ENCODE measurements at regions not wholly inside any gene's neighbourhood (a gene's known extent, or its start where the extent isn't known, plus 50 kb on each side); places are given as distances from the start of the nearest gene placed in this dataset.

DNA sequence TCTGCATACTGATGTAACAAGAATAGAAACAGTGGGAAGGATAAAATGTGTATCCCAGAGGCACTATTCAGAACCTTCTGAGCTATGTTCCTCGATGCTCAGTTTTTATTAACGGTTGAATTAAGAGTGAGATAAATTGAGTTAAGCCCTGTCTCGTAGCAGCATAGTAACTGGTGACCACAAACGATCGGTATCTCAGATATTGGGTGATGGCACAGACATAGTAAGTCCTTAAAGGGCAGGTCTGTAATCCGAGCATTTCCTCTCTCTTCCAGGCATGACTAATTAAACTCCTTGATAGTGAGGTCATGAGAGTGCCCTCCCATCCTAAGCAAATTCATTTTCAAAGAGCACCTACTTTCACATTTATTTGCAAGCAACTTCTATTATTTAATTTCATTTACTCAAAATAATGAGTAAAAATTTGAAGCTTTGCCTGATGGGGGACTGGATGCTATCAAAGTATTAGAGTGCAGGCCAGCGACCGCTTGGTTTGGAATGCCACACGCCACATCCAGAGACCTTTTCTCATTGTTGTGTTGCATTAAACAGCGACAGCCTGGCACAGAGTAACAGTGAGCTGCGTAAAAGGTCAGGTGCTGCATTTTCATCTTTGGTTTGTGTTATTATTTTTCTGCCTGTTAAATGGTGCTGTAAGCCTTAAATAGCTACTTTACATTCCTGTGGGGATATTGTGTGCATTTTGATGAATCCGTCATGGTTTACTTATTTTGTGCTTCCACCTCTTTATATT is 101.9 kb downstream of the PCDH7 start:
- TF ChIP-seq, protein P1, sequence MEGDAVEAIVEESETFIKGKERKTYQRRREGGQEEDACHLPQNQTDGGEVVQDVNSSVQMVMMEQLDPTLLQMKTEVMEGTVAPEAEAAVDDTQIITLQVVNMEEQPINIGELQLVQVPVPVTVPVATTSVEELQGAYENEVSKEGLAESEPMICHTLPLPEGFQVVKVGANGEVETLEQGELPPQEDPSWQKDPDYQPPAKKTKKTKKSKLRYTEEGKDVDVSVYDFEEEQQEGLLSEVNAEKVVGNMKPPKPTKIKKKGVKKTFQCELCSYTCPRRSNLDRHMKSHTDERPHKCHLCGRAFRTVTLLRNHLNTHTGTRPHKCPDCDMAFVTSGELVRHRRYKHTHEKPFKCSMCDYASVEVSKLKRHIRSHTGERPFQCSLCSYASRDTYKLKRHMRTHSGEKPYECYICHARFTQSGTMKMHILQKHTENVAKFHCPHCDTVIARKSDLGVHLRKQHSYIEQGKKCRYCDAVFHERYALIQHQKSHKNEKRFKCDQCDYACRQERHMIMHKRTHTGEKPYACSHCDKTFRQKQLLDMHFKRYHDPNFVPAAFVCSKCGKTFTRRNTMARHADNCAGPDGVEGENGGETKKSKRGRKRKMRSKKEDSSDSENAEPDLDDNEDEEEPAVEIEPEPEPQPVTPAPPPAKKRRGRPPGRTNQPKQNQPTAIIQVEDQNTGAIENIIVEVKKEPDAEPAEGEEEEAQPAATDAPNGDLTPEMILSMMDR (IDR thresholded peaks at IDR 0.05; ENCODE audit: borderline replicate concordance, insufficient read depth, low read depth, low read length), result no peak
- no peak overlapping the region for H3K4me3 ChIP-seq (ENCODE audit: low read depth, low read length)

DNA sequence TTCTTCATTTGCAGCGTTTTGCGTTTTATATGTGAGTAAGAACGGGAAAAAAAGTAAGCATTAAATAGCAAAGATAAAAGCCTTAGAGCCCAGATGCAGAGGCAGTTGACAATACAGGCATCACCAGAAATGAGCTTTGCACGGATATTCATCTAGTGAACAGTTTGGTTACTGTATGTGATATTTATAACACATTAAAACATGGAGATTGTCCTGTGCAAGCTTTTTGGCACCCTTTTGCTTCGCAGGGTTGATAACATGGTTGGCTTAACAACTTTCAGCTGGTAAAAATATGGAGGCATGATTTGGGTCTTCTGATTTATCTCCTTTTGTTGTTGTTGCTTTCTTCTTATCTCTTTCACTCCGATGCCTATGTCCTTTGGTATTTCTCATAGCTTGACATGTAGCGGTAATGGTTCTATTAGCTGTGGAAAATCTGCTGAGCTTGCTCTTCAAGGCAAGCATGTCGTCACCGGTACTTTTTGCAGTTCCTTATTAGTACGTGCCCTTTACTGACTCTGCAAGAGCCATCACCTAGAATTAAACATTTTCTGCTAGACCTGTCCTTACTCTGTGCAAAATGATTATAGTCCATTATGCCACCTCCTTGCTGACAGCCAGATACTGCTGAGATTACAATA is 102.9 kb downstream of the PCDH7 start:
- TF ChIP-seq, protein P1 (IDR thresholded peaks at IDR 0.05; ENCODE audit: borderline replicate concordance, insufficient read depth, low read depth, low read length), result no peak
- no peak overlapping the region for H3K4me3 ChIP-seq (ENCODE audit: low read depth, low read length)

DNA sequence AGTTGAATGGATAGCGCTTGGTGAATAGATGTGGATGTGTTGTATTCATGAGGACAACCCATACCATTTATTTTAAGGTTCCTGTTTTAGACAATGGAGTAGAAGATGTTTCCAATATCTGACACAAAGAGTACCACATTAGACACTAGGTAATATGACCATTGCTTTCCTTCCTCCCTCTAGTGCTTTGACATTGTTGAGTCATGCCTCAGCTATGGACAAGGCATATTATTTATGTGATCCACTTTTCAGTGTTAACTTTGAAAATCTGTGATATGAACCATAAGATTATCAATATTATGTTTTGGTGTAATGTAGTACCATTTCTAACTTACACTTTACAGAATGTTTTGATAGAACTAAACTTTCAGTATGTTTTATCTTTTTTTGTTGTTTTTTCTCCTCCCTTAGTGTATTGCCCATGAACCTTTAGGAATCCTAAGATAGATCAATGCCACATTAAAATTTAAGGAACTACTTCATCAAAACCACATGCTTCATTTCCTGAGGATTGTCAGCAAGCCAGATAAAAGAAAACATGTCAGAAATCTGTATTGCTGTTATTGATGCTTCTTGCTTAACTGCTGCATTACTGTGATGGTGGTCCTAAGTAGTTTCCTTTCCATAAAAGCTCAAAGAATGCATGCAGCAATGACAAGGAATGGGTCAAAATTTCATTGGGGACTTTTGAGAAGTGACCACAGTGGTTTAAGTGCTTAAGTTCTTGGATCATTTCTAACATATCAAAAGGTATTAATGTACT is 105.0 kb downstream of the PCDH7 start:
- no peak overlapping the region for H3K4me3 ChIP-seq (ENCODE audit: low read depth, low read length)
- TF ChIP-seq, protein P1 (IDR thresholded peaks at IDR 0.05; ENCODE audit: borderline replicate concordance, insufficient read depth, low read depth, low read length), result no peak

DNA sequence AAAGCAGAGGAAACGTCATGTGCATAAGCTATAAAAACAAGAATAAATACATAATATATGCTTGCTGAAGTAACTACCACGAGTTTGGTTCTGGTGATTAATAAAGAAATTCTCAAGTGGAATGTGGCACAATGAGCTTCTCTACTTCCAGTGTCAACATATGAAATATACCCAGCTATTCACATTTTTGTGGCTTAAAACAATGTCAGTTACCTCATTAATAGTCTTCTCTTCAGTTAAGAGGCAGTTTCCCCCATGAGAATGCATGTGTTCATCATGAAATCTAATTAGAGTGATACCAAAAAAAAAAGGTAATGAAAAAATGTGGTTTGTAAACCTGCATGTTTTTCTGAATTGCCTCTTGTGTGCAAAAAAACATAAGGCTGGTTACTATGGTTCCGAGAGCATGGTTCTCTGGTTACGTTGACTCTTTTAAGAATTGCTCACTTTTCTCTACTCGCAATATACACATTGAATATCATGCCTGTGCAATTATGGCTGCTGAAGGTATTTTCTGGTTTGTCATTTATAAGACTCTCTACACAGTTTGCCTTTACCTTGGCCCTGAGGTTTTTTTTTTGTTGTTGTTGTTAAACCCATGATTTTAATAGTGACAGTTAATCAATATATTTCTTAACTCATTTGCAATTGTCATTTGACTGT is 108.2 kb downstream of the PCDH7 start:
- TF ChIP-seq, protein P1 (IDR thresholded peaks at IDR 0.05; ENCODE audit: borderline replicate concordance, insufficient read depth, low read depth, low read length), result no peak
- H3K4me3 ChIP-seq (ENCODE audit: low read depth, low read length), result no peak overlapping the region

DNA sequence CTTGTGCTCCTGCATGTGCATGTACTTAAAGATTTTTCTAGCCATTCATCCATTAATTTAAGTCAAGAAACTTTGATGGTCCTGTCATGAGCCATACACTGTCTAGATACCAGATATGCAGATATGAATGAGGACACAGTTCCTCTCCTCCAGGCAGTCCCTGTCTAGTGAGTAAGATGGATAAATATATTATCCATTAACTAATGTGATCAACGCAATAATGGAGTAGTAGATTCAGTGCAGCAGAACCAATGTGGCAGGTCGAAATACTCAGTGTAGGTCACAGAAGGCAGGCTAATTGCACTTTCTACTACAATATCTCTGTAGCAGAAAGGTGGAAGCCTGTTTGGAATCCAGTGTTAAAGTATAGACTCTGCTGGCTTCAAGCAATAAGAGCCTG is 112.5 kb downstream of the PCDH7 start:
- TF ChIP-seq, protein P1 (IDR thresholded peaks at IDR 0.05; ENCODE audit: borderline replicate concordance, insufficient read depth, low read depth, low read length), result no peak

DNA sequence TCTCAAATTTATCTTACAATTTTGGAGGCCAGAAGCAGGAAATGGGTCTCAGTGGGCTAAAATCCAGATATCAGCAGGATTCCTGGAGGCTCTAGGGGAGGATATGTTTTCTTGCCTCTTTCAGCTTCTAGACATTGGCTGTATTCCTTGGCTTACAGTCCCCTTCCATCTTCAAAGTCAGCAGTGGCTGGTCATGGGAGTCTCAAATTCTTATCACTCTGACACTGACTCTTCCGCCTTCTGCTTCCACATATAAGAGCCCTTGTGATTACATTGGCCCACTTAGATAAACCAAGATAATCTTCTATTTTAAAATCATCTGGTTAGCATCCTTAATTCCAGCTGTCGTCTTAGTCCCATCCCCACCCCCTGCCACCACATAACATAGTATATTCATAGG is 113.0 kb downstream of the PCDH7 start:
- TF ChIP-seq, protein P1 (IDR thresholded peaks at IDR 0.05; ENCODE audit: borderline replicate concordance, insufficient read depth, low read depth, low read length), result no peak
- H3K4me3 ChIP-seq (ENCODE audit: low read depth, low read length), result no peak overlapping the region

More for the DNA sequence above, 112.5 kb downstream of the PCDH7 start:
- no peak overlapping the region for H3K4me3 ChIP-seq (ENCODE audit: low read depth, low read length)

All from GM12875 (cell line).